ENCODE measurements at regions not wholly inside any gene's neighbourhood (a gene's known extent, or its start where the extent isn't known, plus 50 kb on each side); places are given as distances from the start of the nearest gene placed in this dataset.

DNA sequence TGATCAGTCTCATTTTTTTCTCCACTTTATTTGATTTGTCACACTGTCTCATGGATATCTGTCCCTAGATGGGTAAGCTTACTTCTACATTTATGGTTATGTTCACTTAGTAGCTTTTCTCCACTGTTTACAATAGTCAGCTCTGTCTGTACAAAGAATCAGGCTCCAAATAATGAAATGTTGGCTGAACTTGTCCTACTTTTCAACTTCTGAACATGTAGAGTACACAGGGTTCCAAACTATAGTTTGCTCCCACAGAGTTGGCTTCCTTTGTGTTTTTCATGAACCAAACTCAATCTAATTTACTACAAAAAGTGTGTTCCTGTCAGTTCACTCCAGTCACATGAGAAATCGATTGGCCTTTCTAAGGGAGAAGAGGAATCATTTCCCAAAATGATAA lies 175.0 kb downstream of the CCDC71L start:
- TF ChIP-seq CTCF (conservative IDR thresholded peaks at IDR 0.05; ENCODE audit: low read depth, low read length), result no peak
- no peak for TF ChIP-seq EZH2 (IDR thresholded peaks at IDR 0.05; ENCODE audit: borderline replicate concordance, low read depth, low read length, poor library complexity, severe bottlenecking)

Measured in A673 (cell line).